Neural cell (in vitro differentiated cells): ENCODE measurements at regions not wholly inside any gene's neighbourhood (a gene's known extent, or its start where the extent isn't known, plus 50 kb on each side); places are given as distances from the start of the nearest gene placed in this dataset.

Source experiments
- CTCF ChIP-seq: fragments of 450-650 bp; IDR thresholded peaks from 2 replicates; pipeline ENCODE4 v1.5.1; 2014; ENCODE audit warnings: antibody characterized with exemption, mild to moderate bottlenecking, moderate library complexity; ENCODE audit not compliant: poor library complexity, severe bottlenecking
- EP300 ChIP-seq: fragments of 450-650 bp; conservative IDR thresholded peaks from 2 replicates; pipeline ENCODE4 v1.6.1; 2014; ENCODE audit warnings: antibody characterized with exemption, mild to moderate bottlenecking, moderate library complexity; ENCODE audit not compliant: poor library complexity, severe bottlenecking
- EZH2 ChIP-seq: fragments of 200-600, 300-800 bp; shearing (Covaris generic), sonication (generic); IDR thresholded peaks from 2 replicates; pipeline ENCODE4 v1.6.1; 2014; ENCODE audit warnings: antibody characterized with exemption, low read length, borderline replicate concordance, mild to moderate bottlenecking; ENCODE audit not compliant: insufficient read depth, poor library complexity, severe bottlenecking
- SMC3 ChIP-seq: fragments of 450-650 bp; conservative IDR thresholded peaks from 2 replicates; pipeline ENCODE4 v1.6.1; 2014; ENCODE audit warnings: antibody characterized with exemption, mild to moderate bottlenecking, moderate library complexity; ENCODE audit not compliant: poor library complexity
- TAF1 ChIP-seq: IDR thresholded peaks from 2 replicates; pipeline ENCODE4 v1.6.1; 2012; ENCODE audit warnings: low read depth

GRCh38 chr18:76707534-76707933, 114.8 kb upstream of the ZNF236 start:
- TF ChIP-seq CTCF (no peak), EZH2 (no peak), EP300 (no peak), TAF1 (no peak), SMC3 (no peak)
